Sigmoid colon (tissue), 4 donors: ENCODE measurements at regions not wholly inside any gene's neighbourhood (a gene's known extent, or its start where the extent isn't known, plus 50 kb on each side); places are given as distances from the start of the nearest gene placed in this dataset.

Experiments
- CTCF ChIP-seq, 4 experiments: fragments of 450-650 bp in 3 of 4; fragments of 200-600 bp in 1 of 4; IDR thresholded peaks; one replicate each; pipeline ENCODE4 v1.5.1; 2016 to 2019; ENCODE audit warnings: antibody characterized with exemption in 4 of 4, mild to moderate bottlenecking in 3 of 4, moderate library complexity in 2 of 4
- POLR2A ChIP-seq, 2 donors: fragments of 450-650 bp; IDR thresholded peaks; one replicate each; pipeline ENCODE4 v1.6.1; 2016; ENCODE audit warnings: antibody characterized with exemption in 2 of 2, mild to moderate bottlenecking in 2 of 2, moderate library complexity in 2 of 2
- POLR2AphosphoS5 ChIP-seq, 4 donors: sonication (generic); formaldehyde crosslinking; IDR thresholded peaks; one replicate each; pipeline ENCODE4 v1.6.1; 2017; ENCODE audit warnings: antibody characterized with exemption in 4 of 4

- TF ChIP-seq POLR2AphosphoS5 (IDR thresholded peaks at IDR 0.05) (no peak), CTCF (IDR thresholded peaks at IDR 0.05) (no peak), POLR2A (IDR thresholded peaks at IDR 0.05) (no peak)
These were observed 151.9 kb upstream of the SLC7A11 start for GRCh38 chr4:138393886-138394610.
